HCT116 (cell line): ENCODE measurements at regions not wholly inside any gene's neighbourhood (a gene's known extent, or its start where the extent isn't known, plus 50 kb on each side); places are given as distances from the start of the nearest gene placed in this dataset.

Source experiments
- ATAC-seq: fragments of 200-7000 bp; cut with Tn5 transposase; 2 replicates; pipeline ENCODE4 v1.9.1; 2020; ENCODE audit warnings: mild to moderate bottlenecking, moderate library complexity
- BruUV-seq: library from RNA; stranded (reverse); fragments of 400-500 nt; replicated peaks from 2 replicates; lab custom pipeline; 2021; lab: Mats Ljungman, UMichigan
- CTCF ChIA-PET: fragments of 300-600 bp; sonication (Branson Sonifier 250); formaldehyde crosslinking; loops from one replicate; lab custom pipeline; 2021; ENCODE audit warnings: antibody characterized with exemption; lab: Charles Lee
- POLR2A ChIA-PET: fragments of 300-600, 350-600 bp; sonication (Branson Sonifier 250); formaldehyde crosslinking; loops from one replicate; lab custom pipeline; 2021; ENCODE audit warnings: antibody characterized with exemption; lab: Charles Lee
- RAD21 ChIA-PET, 2 experiments: fragments of 300-600 bp; sonication (Branson Sonifier 250); formaldehyde crosslinking; loops; one replicate each; lab custom pipeline; 2023; ENCODE audit warnings: low total read pairs in 2 of 2; ENCODE audit not compliant: uncharacterized antibody in 2 of 2, unreplicated experiment in 2 of 2, low non-redundant PET in 1 of 2; lab: Charles Lee
- DNase-seq: peaks from one replicate; pipeline ENCODE4 v3.0.0-alpha.2; 2010; ENCODE audit warnings: low read depth, low spot score
- H2AFZ ChIP-seq: fragments of 200-600 bp; shearing (Covaris generic), sonication (generic); 2 replicates; pipeline ENCODE4 v1.6.1; 2017; ENCODE audit warnings: low read depth, mixed run types, mixed read lengths, antibody characterized with exemption, low read length; ENCODE audit not compliant: poor library complexity, severe bottlenecking
- H3K27ac ChIP-seq: 2 replicates; pipeline ENCODE4 v1.5.1; 2012; ENCODE audit warnings: low read depth, low read length
- H3K27me3 ChIP-seq: fragments of 200-600 bp; sonication (generic); 2 replicates; pipeline ENCODE4 v1.6.1; 2016; ENCODE audit warnings: mixed run types, low read length, mixed read lengths; ENCODE audit not compliant: insufficient read depth
- H3K36me3 ChIP-seq, 2 experiments: fragments of 200-500 bp in 1 of 2; fragments of 200-600 bp in 1 of 2; sonication (Bioruptor generic) in 1 of 2; sonication (generic) in 1 of 2; 2 replicates each; pipeline versions ENCODE4 v1.5.1 to v1.6.1; 2014 to 2016; ENCODE audit warnings: low read length in 2 of 2, inconsistent platforms in 1 of 2, mixed read lengths in 1 of 2, mixed run types in 1 of 2; ENCODE audit not compliant: insufficient read depth in 2 of 2, control insufficient read depth in 1 of 2
- H3K4me1 ChIP-seq, 2 experiments: fragments of 200-600 bp in 1 of 2; sonication (generic) in 1 of 2; 2 replicates each; pipeline versions ENCODE4 v1.5.1 to v1.6.1; 2012 to 2017; ENCODE audit warnings: low read length in 2 of 2, inconsistent platforms in 1 of 2, mild to moderate bottlenecking in 1 of 2, mixed read lengths in 1 of 2, mixed run types in 1 of 2, moderate library complexity in 1 of 2; ENCODE audit not compliant: insufficient read depth in 2 of 2, control insufficient read depth in 1 of 2
- H3K4me2 ChIP-seq: fragments of 200-600 bp; sonication (generic); 2 replicates; pipeline ENCODE4 v1.6.1; 2017; ENCODE audit warnings: mixed run types, low read length, mixed read lengths
- H3K4me3 ChIP-seq, 2 experiments: fragments of 200-600 bp in 1 of 2; sonication (generic) in 1 of 2; replicated peaks in 1 of 2; 2 replicates each; pipeline ENCODE4 v1.5.1; 2011 to 2016; ENCODE audit warnings: low read length in 2 of 2, control low read depth in 1 of 2, low read depth in 1 of 2, mild to moderate bottlenecking in 1 of 2, mixed read lengths in 1 of 2, mixed run types in 1 of 2
- H3K79me2 ChIP-seq: fragments of 200-600 bp; sonication (generic); 2 replicates; pipeline ENCODE4 v1.6.1; 2017; ENCODE audit warnings: mild to moderate bottlenecking, mixed run types, low read length, moderate library complexity, mixed read lengths; ENCODE audit not compliant: insufficient read depth
- H3K9ac ChIP-seq: fragments of 200-600 bp; sonication (generic); 2 replicates; pipeline ENCODE4 v1.6.1; 2016; ENCODE audit warnings: low read length, mixed read lengths
- H3K9me2 ChIP-seq: fragments of 200-600 bp; sonication (generic), shearing (Covaris generic); 2 replicates; pipeline ENCODE4 v1.6.1; 2017; ENCODE audit warnings: mixed run types, mild to moderate bottlenecking, moderate library complexity; ENCODE audit not compliant: insufficient read depth
- H3K9me3 ChIP-seq, 2 experiments: fragments of 200-500 bp in 1 of 2; fragments of 200-600 bp in 1 of 2; sonication (Bioruptor generic) in 1 of 2; sonication (generic) in 1 of 2; 2 replicates each; pipeline ENCODE4 v1.6.1; 2014 to 2017; ENCODE audit warnings: low read length in 2 of 2, mixed read lengths in 2 of 2, inconsistent platforms in 1 of 2, low read depth in 1 of 2, mild to moderate bottlenecking in 1 of 2, mixed run types in 1 of 2, moderate library complexity in 1 of 2; ENCODE audit not compliant: control insufficient read depth in 1 of 2, insufficient read depth in 1 of 2
- H4K20me1 ChIP-seq: fragments of 200-600 bp; sonication (generic), shearing (Covaris generic); 2 replicates; pipeline ENCODE4 v1.6.1; 2017; ENCODE audit warnings: mixed run types, mild to moderate bottlenecking, moderate library complexity; ENCODE audit not compliant: insufficient read depth
- CBX3 ChIP-seq: IDR thresholded peaks from 2 replicates; pipeline ENCODE4 v1.6.1; 2012; ENCODE audit warnings: low read depth
- EZH2phosphoT487 ChIP-seq: fragments of 200-600 bp; IDR thresholded peaks from 2 replicates; pipeline ENCODE4 v1.6.1; 2018; ENCODE audit warnings: antibody characterized with exemption, borderline replicate concordance
- FOSL1 ChIP-seq: IDR thresholded peaks from 2 replicates; pipeline ENCODE4 v1.6.1; 2012; ENCODE audit warnings: low read depth
- JUND ChIP-seq: IDR thresholded peaks from 2 replicates; pipeline ENCODE4 v1.6.1; 2012
- SP1 ChIP-seq: IDR thresholded peaks from 2 replicates; pipeline ENCODE4 v1.6.1; 2012; ENCODE audit warnings: low read depth
- TCF7L2 ChIP-seq: IDR thresholded peaks from 2 replicates; pipeline ENCODE4 v1.7.0; 2011; ENCODE audit warnings: borderline replicate concordance, inconsistent platforms; ENCODE audit not compliant: insufficient read depth, insufficient read length; ENCODE audit errors: extremely low read depth
- ZBTB33 ChIP-seq: IDR thresholded peaks from 2 replicates; pipeline ENCODE4 v1.6.1; 2011; ENCODE audit warnings: mild to moderate bottlenecking, low read length, moderate library complexity; ENCODE audit not compliant: insufficient replicate concordance; ENCODE audit errors: extremely low read depth
- ZFX ChIP-seq: fragments of 450-650 bp; IDR thresholded peaks from 2 replicates; pipeline ENCODE4 v1.6.1; 2017
- intact Hi-C: fragments of 100-400 bp; cut with micrococcal nuclease; formaldehyde crosslinking; loops from 2 replicates; pipeline ENCODE4 v1.10.0; 2022

- TF ChIP-seq SP1 = no peak
- TF ChIP-seq ZBTB33 = no peak
- TF ChIP-seq FOSL1 = no peak
- no peak for TF ChIP-seq TCF7L2
- no peak for TF ChIP-seq CBX3
- TF ChIP-seq EZH2phosphoT487 = no peak
- TF ChIP-seq JUND = no peak
- TF ChIP-seq ZFX = no peak
- TF ChIP-seq, all 23 proteins: peak for 0
- ChIA-PET CTCF (no interaction called here), POLR2A (no interaction called here), RAD21 (no interaction called here)
- no peaks in the 10 kb centered on the region for H3K9me3 ChIP-seq
- DNase-seq = no peak
- H3K4me3 ChIP-seq = no peak overlapping the region
- no peak overlapping the region for H3K27ac ChIP-seq
- no peak overlapping the region for H3K9ac ChIP-seq
- no TSS peak for BruUV-seq
- no peaks in the 10 kb centered on the region for H3K36me3 ChIP-seq
- H3K9me2 ChIP-seq = no peaks in the 10 kb centered on the region; the same call in 1 of the 2 replicates
- no peak overlapping the region for H3K4me2 ChIP-seq
- ATAC-seq = no peak
- intact Hi-C loops = no loop called here
- H3K79me2 ChIP-seq = no peaks in the 10 kb centered on the region
- H3K27me3 ChIP-seq = no peaks in the 10 kb centered on the region
- H2AFZ ChIP-seq = no peak overlapping the region
- H3K4me1 ChIP-seq = no peaks in the 10 kb centered on the region
- H4K20me1 ChIP-seq = no peaks in the 10 kb centered on the region
Measured at GRCh38 chr2:238709325-238710025, 138.4 kb upstream of the TWIST2 start.
